Upper lobe of right lung (tissue), 1 donor: ENCODE measurements at regions not wholly inside any gene's neighbourhood (a gene's known extent, or its start where the extent isn't known, plus 50 kb on each side); places are given as distances from the start of the nearest gene placed in this dataset.

Experiments used
- ATAC-seq: fragments of 200-7000 bp; cut with Tn5 transposase; one replicate; pipeline ENCODE4 v1.9.1; 2020; ENCODE audit warnings: mild to moderate bottlenecking, moderate library complexity
- DNase-seq: peaks from one replicate; pipeline ENCODE4 v3.0.0-alpha.2; 2020
- H3K27ac ChIP-seq: fragments of 200-600 bp; one replicate; pipeline ENCODE4 v1.8.0; 2022
- H3K27me3 ChIP-seq: fragments of 200-600 bp; one replicate; pipeline ENCODE4 v1.8.0; 2022; ENCODE audit warnings: mild to moderate bottlenecking
- H3K36me3 ChIP-seq: fragments of 200-600 bp; one replicate; pipeline ENCODE4 v1.8.0; 2022
- H3K4me1 ChIP-seq: fragments of 200-600 bp; one replicate; pipeline ENCODE4 v1.8.0; 2022
- H3K4me3 ChIP-seq: fragments of 200-600 bp; one replicate; pipeline ENCODE4 v1.8.0; 2022; ENCODE audit warnings: mild to moderate bottlenecking
- H3K9me3 ChIP-seq: fragments of 200-600 bp; one replicate; pipeline ENCODE4 v1.8.0; 2022
- CTCF ChIP-seq: fragments of 200-600 bp; IDR thresholded peaks from one replicate; pipeline ENCODE4 v1.8.0; 2022; ENCODE audit warnings: antibody characterized with exemption
- intact Hi-C: fragments of 100-400 bp; cut with DNase I; formaldehyde crosslinking; loops from one replicate; pipeline ENCODE4 v1.11.0; 2022
- donor health status: DM: no; HTN: yes; CAD: no; lungs with severe emphysema.

- H3K27ac ChIP-seq: no peak overlapping the region
- TF ChIP-seq CTCF: no peak
- intact Hi-C loops: no loop called here
Measured at GRCh38 chr13:83943530-83944279, 61.4 kb upstream of the SLITRK1 start.

GRCh38 chr13:83941701-83942335, 59.5 kb upstream of the SLITRK1 start:
- no peak for TF ChIP-seq CTCF
- no peaks in the 10 kb centered on the region for H3K9me3 ChIP-seq
- H3K36me3 ChIP-seq: no peaks in the 10 kb centered on the region
- H3K27ac ChIP-seq: no peak overlapping the region
- intact Hi-C loops: no loop called here
- no peak for DNase-seq
- no peak for ATAC-seq
- no peaks in the 10 kb centered on the region for H3K4me1 ChIP-seq
- H3K27me3 ChIP-seq: no peaks in the 10 kb centered on the region
- no peak overlapping the region for H3K4me3 ChIP-seq

More at GRCh38 chr13:83943530-83944279, 61.4 kb upstream of the SLITRK1 start:
- Histone ChIP-seq H3K9me3 (no peaks in the 10 kb centered on the region), H3K27me3 (no peaks in the 10 kb centered on the region), H3K4me1 (no peaks in the 10 kb centered on the region), H3K4me3 (no peak overlapping the region), H3K36me3 (no peaks in the 10 kb centered on the region)
- ATAC-seq (no peak), DNase-seq (no peak)

GRCh38 chr13:83940742-83941141, 58.5 kb upstream of the SLITRK1 start:
- no peaks in the 10 kb centered on the region for H3K36me3 ChIP-seq
- intact Hi-C loops: no loop called here
- H3K4me1 ChIP-seq: no peaks in the 10 kb centered on the region
- ATAC-seq (no peak), DNase-seq (no peak)
- no peak for TF ChIP-seq CTCF
- no peak overlapping the region for H3K27ac ChIP-seq
- no peak overlapping the region for H3K4me3 ChIP-seq
- H3K27me3 ChIP-seq: no peaks in the 10 kb centered on the region
- H3K9me3 ChIP-seq: no peaks in the 10 kb centered on the region

GRCh38 chr13:83937579-83937978, 55.3 kb upstream of the SLITRK1 start:
- H3K27ac ChIP-seq: no peak overlapping the region
- no peaks in the 10 kb centered on the region for H3K27me3 ChIP-seq
- ATAC-seq (no peak), DNase-seq (no peak)
- TF ChIP-seq CTCF: no peak
- intact Hi-C loops: no loop called here
- H3K9me3 ChIP-seq: no peaks in the 10 kb centered on the region
- H3K4me1 ChIP-seq: no peaks in the 10 kb centered on the region
- no peaks in the 10 kb centered on the region for H3K36me3 ChIP-seq
- no peak overlapping the region for H3K4me3 ChIP-seq

GRCh38 chr13:83935566-83935965, 53.3 kb upstream of the SLITRK1 start:
- no peak for TF ChIP-seq CTCF
- intact Hi-C loops: no loop called here
- Histone ChIP-seq H3K9me3 (no peaks in the 10 kb centered on the region), H3K36me3 (no peaks in the 10 kb centered on the region), H3K27me3 (no peaks in the 10 kb centered on the region), H3K27ac (no peak overlapping the region), H3K4me3 (no peak overlapping the region), H3K4me1 (no peaks in the 10 kb centered on the region)
- no peak for DNase-seq
- no peak for ATAC-seq
